Glutamatergic neuron (in vitro differentiated cells): ENCODE measurements at regions not wholly inside any gene's neighbourhood (a gene's known extent, or its start where the extent isn't known, plus 50 kb on each side); places are given as distances from the start of the nearest gene placed in this dataset.

Source experiments
- DNase-seq: peaks from one replicate; pipeline ENCODE4 v3.0.0; 2022
- H3K27ac Mint-ChIP-seq: one replicate; pipeline ENCODE4 v1.8.0; 2020; ENCODE audit warnings: mild to moderate bottlenecking, mixed read lengths, inconsistent platforms; ENCODE audit not compliant: unreplicated experiment
- H3K27me3 Mint-ChIP-seq: one replicate; pipeline ENCODE4 v1.8.0; 2020; ENCODE audit warnings: mild to moderate bottlenecking, moderate library complexity, mixed read lengths, inconsistent platforms; ENCODE audit not compliant: unreplicated experiment
- H3K36me3 Mint-ChIP-seq: one replicate; pipeline ENCODE4 v1.8.0; 2020; ENCODE audit warnings: mild to moderate bottlenecking, mixed read lengths, inconsistent platforms; ENCODE audit not compliant: unreplicated experiment
- H3K4me1 Mint-ChIP-seq: one replicate; pipeline ENCODE4 v1.8.0; 2020; ENCODE audit warnings: mild to moderate bottlenecking, low read depth, mixed read lengths, inconsistent platforms; ENCODE audit not compliant: unreplicated experiment
- H3K4me3 Mint-ChIP-seq: one replicate; pipeline ENCODE4 v1.8.0; 2020; ENCODE audit warnings: mild to moderate bottlenecking, mixed read lengths, inconsistent platforms; ENCODE audit not compliant: unreplicated experiment
- H3K9me3 Mint-ChIP-seq: one replicate; pipeline ENCODE4 v1.8.0; 2020; ENCODE audit warnings: mild to moderate bottlenecking, moderate library complexity, mixed read lengths, inconsistent platforms; ENCODE audit not compliant: unreplicated experiment
- TF ChIP-seq, protein P1 (sequence below): fragments of 200-600 bp; sonication (generic); IDR thresholded peaks from one replicate; pipeline ENCODE4 v1.5.0; 2021; ENCODE audit not compliant: partially characterized antibody, unreplicated experiment

DNA sequence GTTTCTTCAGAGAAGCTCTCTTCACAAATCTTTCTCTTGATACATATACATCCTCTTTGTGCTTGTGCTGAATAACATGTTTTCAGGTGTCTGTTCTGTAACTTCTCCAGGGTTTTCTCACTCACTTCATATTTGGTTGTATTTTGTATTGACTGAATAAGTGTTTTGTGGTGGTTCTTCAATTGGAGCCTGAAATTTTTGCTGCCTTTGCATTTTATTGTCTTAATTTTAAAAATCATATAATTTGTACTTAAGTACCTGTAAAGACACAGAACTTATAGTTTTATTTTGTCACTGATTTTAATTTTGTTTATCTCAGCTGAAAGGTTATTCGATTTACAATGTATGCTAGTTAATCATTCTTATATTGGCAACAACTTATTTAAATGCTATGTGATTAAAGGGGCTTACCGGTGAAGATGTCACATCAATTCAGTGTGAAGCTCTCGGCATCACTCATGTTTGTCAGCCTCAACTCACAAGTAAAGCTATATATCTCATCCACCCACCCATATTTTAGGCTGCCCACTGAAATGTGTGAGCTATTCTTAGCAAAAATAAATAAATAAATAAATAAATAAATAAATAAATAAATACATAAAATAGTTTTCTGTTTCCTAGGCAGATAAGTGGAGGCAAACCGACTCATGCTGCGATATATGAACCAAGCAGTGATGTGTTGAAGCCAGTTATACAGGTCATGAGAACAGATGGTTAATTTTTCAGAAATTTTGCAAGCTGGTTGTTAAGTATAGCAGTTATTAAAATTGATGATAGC lies 76.4 kb upstream of the FSTL5 start:
- no peak overlapping the region for H3K27ac Mint-ChIP-seq

GRCh38 chr4:162237676-162238075 lies 73.9 kb upstream of the FSTL5 start:
- H3K9me3 Mint-ChIP-seq, result no peaks in the 10 kb centered on the region
- H3K4me1 Mint-ChIP-seq, result no peaks in the 10 kb centered on the region
- H3K27ac Mint-ChIP-seq, result no peak overlapping the region
- TF ChIP-seq, protein P1, sequence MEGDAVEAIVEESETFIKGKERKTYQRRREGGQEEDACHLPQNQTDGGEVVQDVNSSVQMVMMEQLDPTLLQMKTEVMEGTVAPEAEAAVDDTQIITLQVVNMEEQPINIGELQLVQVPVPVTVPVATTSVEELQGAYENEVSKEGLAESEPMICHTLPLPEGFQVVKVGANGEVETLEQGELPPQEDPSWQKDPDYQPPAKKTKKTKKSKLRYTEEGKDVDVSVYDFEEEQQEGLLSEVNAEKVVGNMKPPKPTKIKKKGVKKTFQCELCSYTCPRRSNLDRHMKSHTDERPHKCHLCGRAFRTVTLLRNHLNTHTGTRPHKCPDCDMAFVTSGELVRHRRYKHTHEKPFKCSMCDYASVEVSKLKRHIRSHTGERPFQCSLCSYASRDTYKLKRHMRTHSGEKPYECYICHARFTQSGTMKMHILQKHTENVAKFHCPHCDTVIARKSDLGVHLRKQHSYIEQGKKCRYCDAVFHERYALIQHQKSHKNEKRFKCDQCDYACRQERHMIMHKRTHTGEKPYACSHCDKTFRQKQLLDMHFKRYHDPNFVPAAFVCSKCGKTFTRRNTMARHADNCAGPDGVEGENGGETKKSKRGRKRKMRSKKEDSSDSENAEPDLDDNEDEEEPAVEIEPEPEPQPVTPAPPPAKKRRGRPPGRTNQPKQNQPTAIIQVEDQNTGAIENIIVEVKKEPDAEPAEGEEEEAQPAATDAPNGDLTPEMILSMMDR, result no peak
- no peak for DNase-seq
- H3K27me3 Mint-ChIP-seq, result no peaks in the 10 kb centered on the region
- H3K36me3 Mint-ChIP-seq, result no peaks in the 10 kb centered on the region
- no peak overlapping the region for H3K4me3 Mint-ChIP-seq

More for the DNA sequence above, 76.4 kb upstream of the FSTL5 start:
- Mint-ChIP-seq H3K4me3 (no peak overlapping the region), H3K27me3 (no peaks in the 10 kb centered on the region), H3K9me3 (no peaks in the 10 kb centered on the region), H3K36me3 (no peaks in the 10 kb centered on the region), H3K4me1 (no peaks in the 10 kb centered on the region)
- TF ChIP-seq, protein P1, result no peak
- DNase-seq, result no peak

DNA sequence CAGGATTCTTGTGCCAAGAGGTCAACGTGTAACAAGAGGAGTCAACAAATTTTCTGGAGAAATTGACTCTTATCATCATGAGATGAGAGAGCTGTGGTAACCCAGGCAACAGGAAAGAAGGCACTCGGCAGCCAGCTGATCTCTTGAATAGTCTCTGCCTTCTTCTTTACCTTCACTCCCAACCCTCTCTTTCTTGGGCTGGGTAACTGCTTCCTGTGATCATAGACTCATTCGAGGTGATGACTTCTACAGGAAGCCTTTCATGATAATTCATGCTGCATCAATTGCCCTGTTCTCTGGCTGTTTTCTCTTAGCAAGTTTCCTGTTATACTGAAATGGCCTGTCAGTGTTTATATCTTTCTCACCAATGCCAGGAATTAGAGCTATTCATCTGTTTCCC lies 70.8 kb upstream of the FSTL5 start:
- Mint-ChIP-seq H3K4me1 (no peaks in the 10 kb centered on the region), H3K27me3 (no peaks in the 10 kb centered on the region), H3K36me3 (no peaks in the 10 kb centered on the region), H3K27ac (no peak overlapping the region), H3K9me3 (no peaks in the 10 kb centered on the region), H3K4me3 (no peak overlapping the region)
- TF ChIP-seq, protein P1, result no peak
- no peak for DNase-seq

DNA sequence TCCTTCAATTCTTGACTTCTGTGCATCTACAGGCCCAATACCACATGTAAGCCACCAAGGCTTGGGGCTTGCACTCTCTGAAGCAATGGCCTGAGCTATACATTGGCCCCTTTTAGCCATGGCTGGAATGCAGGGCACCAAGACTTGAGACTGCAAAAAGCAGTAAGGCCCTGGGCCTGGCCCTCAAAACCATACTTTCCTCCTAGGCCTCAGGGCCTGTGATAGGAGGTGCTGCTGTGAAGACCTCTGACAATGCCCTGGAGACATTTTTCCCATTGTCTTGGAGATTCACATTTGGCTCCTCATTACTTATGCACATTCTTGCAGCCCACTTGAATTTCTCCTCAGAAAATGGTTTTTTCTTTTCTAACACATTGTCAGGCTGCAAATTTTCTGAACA lies 68.5 kb upstream of the FSTL5 start:
- Mint-ChIP-seq H3K36me3 (no peaks in the 10 kb centered on the region), H3K4me3 (no peak overlapping the region), H3K9me3 (no peaks in the 10 kb centered on the region), H3K27me3 (no peaks in the 10 kb centered on the region), H3K4me1 (no peaks in the 10 kb centered on the region), H3K27ac (no peak overlapping the region)
- TF ChIP-seq, protein P1, result no peak
- DNase-seq, result no peak

- H3K27ac Mint-ChIP-seq, result no peak overlapping the region
- H3K27me3 Mint-ChIP-seq, result no peaks in the 10 kb centered on the region
- H3K4me3 Mint-ChIP-seq, result no peak overlapping the region
- TF ChIP-seq, protein P1, result no peak
- no peaks in the 10 kb centered on the region for H3K9me3 Mint-ChIP-seq
- no peaks in the 10 kb centered on the region for H3K36me3 Mint-ChIP-seq
- H3K4me1 Mint-ChIP-seq, result no peaks in the 10 kb centered on the region
- DNase-seq, result no peak
These were observed 65.9 kb upstream of the FSTL5 start for GRCh38 chr4:162229670-162230069.
